ENCODE measurements at regions not wholly inside any gene's neighbourhood (a gene's known extent, or its start where the extent isn't known, plus 50 kb on each side); places are given as distances from the start of the nearest gene placed in this dataset.

GRCh38 chr10:123570898-123571515 lies 95.1 kb upstream of the GPR26 start (continued):
- TF ChIP-seq PHF8 (conservative IDR thresholded peaks at IDR 0.05; ENCODE audit: low read depth, low read length) (no peak), CBX8 (IDR thresholded peaks at IDR 0.05; ENCODE audit: borderline replicate concordance, low read depth, low read length) (no peak), ATF2 (IDR thresholded peaks at IDR 0.05; ENCODE audit: low read length) (no peak), ASH2L (IDR thresholded peaks at IDR 0.05; ENCODE audit: low read length) (no peak), SIN3A (conservative IDR thresholded peaks at IDR 0.05 in 1 of 2, IDR thresholded peaks at IDR 0.05 in 1 of 2; ENCODE audit: low read depth in 1 of 2, low read length in 2 of 2) (no peak), BACH1 (IDR thresholded peaks at IDR 0.05; ENCODE audit: low read length) (no peak), ATF3 (IDR thresholded peaks at IDR 0.05; ENCODE audit: insufficient read depth, low read depth, low read length) (no peak), TBP (IDR thresholded peaks at IDR 0.05; ENCODE audit: low read depth, low read length) (no peak)

Data from H1 (cell line).